ENCODE measurements at regions not wholly inside any gene's neighbourhood (a gene's known extent, or its start where the extent isn't known, plus 50 kb on each side); places are given as distances from the start of the nearest gene placed in this dataset.

DNA sequence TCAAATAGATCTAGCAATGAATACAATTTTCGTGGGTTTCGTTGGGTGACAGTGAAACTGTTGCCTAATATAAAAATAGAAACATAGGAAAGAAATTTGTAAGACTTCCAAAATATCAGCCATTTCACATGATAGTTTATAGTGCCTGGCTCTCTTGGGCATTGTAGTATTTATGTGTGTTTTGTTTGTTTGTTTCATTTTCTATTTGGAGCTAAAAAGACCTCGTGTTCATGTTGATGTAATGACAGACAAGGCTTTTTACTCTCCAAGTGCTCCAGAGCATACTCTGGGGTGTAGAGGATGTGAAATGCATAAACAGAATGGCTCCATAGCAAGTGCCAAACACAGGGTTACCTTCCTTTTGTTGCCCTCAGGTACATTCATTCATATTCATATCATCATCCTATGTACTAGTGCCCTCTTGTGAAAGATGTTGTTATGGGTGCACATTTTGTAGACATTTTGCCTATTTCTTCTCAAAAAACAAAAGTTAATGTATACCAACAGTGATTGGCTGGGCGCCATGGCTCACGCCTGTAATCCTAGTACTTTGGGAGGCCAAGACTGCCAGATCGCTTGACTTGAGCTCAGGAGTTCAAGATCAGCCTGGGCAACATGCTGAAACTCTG is 100.7 kb upstream of the AMOT start:
- TF ChIP-seq CTCF (IDR thresholded peaks at IDR 0.05; ENCODE audit: borderline replicate concordance, extremely low read depth, low read length, poor library complexity, severe bottlenecking) (no peak), EZH2 (IDR thresholded peaks at IDR 0.05; ENCODE audit: borderline replicate concordance, low read depth, low read length, severe bottlenecking) (no peak)

Data from DND-41 (cell line).